Superior temporal gyrus (tissue), 1 donor: ENCODE measurements at regions not wholly inside any gene's neighbourhood (a gene's known extent, or its start where the extent isn't known, plus 50 kb on each side); places are given as distances from the start of the nearest gene placed in this dataset.

ENCODE experiments used
- DNase-seq: peaks from one replicate; pipeline ENCODE4 v3.0.0-alpha.2; 2016; ENCODE audit errors: extremely low spot score

- DNase-seq, result no peak
These were observed 155.6 kb upstream of the PITX2 start for GRCh38 chr4:110778521-110778920.

DNA sequence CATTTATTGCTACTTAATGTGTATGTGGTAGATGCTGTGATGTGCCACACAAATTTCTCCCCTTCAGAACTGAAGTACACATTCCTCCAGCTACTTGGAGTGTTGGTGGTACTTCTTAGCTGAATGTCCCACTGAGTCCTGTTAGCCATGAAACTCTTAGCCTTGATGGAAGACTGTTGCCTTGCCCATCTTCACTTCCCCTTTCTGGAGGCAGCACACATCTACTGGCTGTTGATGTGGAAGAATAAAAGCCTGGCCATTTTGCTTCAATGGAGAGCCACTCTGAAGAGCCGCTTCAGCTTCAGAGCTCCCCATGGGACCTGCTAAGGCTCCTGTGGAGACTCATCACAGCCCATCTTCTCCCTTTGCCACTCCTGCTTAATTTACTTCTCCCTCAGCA lies 157.7 kb upstream of the PITX2 start:
- DNase-seq, result no peak

DNA sequence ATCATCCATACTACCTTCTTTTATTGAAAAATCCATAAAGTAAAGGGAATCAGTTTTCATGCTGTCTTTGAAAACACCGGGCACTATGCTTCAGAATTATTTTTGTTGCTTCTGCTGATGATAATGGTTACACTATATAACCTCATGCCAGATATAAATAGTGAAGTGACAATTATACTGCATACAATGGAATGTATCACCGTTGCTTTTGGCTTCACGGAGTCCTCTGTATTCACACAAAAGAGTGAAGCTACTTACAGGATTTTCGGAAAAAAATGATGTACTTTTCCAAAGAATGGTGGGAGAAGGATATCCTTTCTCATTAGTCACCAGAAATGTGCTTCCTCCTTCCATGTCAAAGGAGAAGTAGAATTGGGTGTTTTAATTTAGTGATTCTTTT lies 159.1 kb upstream of the PITX2 start:
- DNase-seq, result no peak

- no peak for DNase-seq
These were observed 164.2 kb upstream of the PITX2 start for GRCh38 chr4:110787109-110787508.

DNA sequence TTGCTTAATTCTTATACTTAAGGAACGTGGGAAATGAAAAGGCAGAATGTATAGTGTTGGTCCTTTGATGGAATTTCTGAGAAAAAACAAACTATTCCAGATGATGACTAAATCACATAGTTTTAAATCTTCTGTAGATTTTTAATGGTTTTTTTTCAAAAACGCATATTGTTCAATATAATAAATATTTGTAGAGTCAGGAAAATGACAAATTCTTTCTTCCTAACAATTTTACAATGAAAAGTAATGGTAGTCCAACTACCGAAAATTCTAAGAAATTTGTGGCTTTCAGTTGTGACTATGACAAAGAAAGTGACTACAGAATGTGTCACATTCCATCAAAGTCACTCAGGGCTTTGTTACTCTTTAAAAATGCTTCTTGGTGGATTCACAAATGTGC lies 164.8 kb upstream of the PITX2 start:
- DNase-seq, result no peak

- DNase-seq, result no peak
These were observed 165.4 kb upstream of the PITX2 start for GRCh38 chr4:110788302-110788701.

DNA sequence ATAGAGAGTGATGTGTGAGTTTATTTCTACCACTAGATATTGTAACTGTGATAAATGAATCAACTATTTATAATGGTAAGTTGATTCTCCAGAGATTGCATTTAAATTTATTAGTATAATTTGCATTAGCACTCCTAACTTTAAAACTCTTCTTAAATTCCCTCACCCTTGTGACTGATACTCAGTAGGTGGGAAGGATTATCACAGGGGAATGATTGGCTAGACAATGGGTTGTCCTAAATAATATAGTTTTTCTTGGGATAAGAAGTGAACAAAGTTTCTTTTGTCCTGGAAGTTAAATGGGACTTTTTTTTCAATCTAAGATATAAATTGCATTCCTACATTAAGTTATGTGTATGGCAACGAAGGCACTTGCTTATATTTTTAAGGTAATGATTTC lies 169.2 kb upstream of the PITX2 start:
- DNase-seq, result no peak

GRCh38 chr4:110793381-110793801 lies 170.5 kb upstream of the PITX2 start:
- DNase-seq, result no peak

GRCh38 chr4:110793890-110794554 lies 171.1 kb upstream of the PITX2 start:
- no peak for DNase-seq

DNA sequence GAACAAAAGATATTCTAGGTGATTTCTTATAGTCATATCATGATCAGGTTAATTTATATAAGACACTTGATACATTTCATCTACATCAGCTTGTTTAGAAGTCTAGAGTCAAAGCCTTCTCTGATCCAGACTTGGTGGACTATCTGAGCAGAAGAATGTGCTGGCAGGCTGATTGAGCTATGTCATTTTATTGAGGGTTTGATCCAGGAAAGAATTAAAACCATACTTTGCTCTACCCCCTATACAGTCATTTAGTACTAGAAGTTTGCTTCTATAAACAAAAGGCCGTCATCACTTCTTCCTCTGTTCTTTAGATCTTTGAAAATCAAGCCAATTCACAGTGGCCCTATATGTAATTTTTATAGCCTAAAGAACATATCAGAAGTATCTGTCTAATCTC lies 173.1 kb upstream of the PITX2 start:
- DNase-seq, result no peak

- no peak for DNase-seq
These were observed 174.6 kb upstream of the PITX2 start for GRCh38 chr4:110797486-110797885.

DNA sequence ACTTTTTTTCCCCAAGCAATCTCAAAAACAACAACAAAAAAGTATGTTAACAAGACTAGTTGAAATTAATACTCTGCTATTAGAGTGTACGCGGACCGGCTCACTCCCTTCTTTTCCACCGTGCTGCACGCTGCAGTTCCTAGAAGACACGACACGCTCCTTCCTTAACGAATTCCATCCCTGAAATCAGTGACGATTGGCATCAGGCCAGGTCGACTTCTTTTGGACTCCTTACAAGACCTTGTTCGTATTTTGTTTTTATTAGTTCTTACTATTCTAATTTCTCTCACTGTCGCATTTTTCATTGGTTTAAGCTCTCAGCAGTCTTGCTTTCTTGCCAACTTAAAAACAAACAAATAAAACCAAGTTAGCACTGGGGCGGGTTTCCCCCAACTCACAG lies 175.8 kb upstream of the PITX2 start:
- DNase-seq, result no peak

- no peak for DNase-seq
These were observed 176.3 kb upstream of the PITX2 start for GRCh38 chr4:110799211-110799610.

GRCh38 chr4:110801591-110801990 lies 178.7 kb upstream of the PITX2 start:
- DNase-seq, result no peak

GRCh38 chr4:110808351-110808878 lies 185.5 kb upstream of the PITX2 start:
- no peak for DNase-seq

DNA sequence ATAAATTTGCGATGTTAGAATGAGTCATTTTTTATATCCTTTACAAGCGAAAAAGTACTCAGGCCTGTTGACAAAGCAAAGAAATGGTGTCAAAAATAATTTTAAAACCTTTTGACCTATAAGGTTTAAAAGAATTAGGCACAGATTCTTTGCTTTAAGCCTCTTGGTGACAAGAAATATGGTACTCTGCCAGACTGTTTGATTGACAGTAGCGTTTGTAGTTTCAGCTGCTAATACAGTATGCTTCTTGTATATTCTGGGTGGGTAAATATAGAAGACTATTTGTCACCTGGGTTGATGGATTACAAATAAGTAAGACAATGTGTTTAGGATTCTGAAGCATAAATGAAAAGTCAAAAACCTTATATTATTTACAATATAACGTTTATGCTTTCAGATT lies 193.1 kb upstream of the PITX2 start:
- no peak for DNase-seq

- DNase-seq, result no peak
These were observed 193.5 kb upstream of the PITX2 start for GRCh38 chr4:110816367-110816766.

GRCh38 chr4:110821186-110821585 lies 198.3 kb upstream of the PITX2 start:
- DNase-seq, result no peak

DNA sequence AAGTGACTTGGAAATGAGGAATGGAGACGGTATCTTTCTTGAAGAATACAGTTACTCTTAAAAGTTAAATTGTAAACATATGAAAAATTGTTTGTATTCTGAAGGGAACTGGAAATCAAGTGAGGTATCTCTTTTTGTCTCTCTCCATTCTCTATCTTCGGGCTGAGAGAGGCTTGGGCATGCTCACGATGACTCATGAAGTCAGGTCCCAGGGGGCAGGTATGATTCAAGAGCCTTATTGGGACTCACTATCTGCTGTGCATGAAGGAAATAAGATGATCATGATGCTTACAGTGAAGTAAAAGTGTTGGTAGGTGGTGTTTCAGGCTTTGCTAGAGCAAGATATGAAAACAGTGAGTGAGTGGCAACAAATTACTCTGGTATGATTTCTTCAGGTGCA lies 200.4 kb upstream of the PITX2 start:
- no peak for DNase-seq

DNA sequence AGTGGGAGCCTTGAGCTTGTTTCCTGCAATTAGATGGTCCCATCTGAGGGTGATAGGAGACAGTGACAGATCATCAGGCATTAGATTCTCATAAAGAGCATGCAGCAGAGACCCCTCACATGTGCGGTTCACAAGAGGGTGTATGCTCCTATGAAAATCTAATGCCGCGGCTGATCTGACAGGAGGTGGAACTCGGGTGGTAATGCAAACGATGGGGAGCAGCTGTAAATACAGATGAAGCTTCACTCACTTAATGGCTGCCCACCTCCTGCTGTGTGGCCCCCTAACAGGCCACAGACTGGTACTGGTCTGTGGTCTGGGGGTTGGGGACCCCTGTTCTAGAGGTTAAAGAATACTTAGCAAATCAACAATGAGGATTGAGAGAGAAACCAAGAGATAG lies 201.5 kb upstream of the PITX2 start:
- DNase-seq, result no peak

GRCh38 chr4:110826656-110827055 lies 203.8 kb upstream of the PITX2 start:
- no peak for DNase-seq

DNA sequence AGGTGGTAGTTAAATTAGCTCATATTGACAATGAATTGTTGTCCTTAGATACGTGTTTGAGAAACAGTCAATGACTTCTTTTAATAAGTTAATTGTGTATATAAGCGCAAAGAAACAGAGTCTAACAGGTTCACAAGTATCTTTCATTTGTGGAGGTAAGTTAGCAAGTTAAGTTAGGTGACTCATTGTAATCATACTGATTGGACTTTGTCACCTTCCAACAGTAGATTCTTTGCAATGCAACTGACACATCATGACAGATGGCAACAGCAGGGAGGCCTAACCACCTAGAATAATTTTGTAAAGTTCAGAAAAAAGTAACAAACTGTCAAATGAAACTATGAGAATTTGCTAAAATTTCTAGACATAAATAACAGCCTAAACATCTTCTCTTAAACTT lies 207.6 kb upstream of the PITX2 start:
- no peak for DNase-seq

DNA sequence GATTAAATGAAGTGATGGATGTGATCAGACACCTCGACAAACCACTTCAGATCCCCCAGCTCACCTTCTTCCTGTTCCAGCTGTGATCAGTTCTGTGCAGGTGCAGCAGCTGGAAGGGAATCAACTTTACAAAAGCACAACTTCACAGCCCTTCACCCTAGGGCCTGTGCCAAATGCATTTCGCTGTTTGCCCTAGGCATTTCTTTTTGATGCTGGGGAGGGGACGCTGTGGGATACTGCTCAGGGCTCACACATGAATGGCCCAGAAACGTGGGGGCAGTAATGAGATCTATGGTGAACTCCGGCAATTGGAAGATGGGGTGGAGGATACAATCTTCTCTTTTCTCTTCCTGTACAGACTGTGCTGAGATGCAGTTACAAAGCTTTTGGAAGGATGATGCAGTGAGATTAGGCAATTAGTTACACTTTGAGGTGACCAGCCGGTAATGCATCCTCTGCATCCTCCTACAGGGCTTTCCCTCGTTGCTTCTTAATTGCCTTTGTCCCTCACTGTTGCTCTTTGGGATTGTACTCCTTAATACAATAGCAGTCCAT lies 215.1 kb upstream of the PITX2 start:
- DNase-seq, result no peak

DNA sequence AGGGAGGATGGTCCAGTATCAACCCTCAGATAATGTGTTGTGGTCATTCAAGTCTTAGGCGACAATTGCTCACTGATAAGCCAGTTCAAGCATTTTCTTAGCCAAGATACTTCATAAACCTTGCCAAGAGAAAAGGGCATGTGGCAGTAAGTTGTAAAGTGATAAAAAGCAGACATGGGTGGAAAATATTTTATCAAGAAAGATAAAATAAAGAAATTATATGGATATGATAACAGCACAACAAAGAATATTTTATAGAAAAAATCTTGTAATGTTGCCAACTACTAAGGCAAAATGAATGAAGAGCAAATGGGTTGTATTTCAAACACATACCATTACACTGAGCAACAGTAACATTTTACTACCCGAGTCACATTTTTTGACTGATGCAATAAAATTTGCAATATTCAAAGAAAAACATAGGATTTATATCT lies 217.4 kb upstream of the PITX2 start:
- no peak for DNase-seq
